ENCODE measurements at regions not wholly inside any gene's neighbourhood (a gene's known extent, or its start where the extent isn't known, plus 50 kb on each side); places are given as distances from the start of the nearest gene placed in this dataset.
A peak's percentile ranks its signal among the peaks of the same experiment; 100 is the strongest.

DNA sequence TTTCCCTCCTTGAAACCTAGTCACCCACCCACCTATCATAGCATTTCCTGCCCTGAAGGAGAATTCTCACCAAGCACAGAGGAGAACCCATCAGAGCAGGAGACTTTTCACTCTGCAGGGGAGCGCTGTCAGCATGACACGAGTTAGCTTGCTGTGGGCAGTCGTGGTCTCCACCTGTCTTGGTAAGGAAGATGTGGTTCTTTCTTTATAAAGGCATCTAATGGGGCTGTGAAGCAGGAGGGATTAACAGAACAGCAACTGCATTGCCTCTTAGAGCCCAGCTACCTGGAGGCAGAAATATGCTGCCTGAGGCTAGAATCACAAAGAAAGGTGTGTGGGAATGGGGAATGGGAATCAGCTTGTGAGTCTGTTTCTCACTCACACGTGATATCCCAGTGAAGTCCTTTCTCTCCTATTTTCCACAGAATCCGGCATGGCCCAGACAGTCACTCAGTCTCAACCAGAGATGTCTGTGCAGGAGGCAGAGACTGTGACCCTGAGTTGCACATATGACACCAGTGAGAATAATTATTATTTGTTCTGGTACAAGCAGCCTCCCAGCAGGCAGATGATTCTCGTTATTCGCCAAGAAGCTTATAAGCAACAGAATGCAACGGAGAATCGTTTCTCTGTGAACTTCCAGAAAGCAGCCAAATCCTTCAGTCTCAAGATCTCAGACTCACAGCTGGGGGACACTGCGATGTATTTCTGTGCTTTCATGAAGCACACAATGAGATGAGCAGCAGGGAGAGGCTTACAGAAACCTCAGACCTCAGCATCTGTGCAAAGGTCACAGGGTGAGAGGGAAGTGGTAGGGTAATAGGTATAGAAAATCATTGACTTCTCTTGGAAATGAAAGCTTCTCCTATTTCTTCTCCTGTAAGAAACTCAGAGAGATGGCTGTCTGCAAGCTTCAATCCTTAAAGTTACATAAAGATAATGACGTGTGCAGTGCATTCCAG lies 316.9 kb downstream of the DAD1 start:
- H3K4me1 ChIP-seq (ENCODE audit: insufficient read depth, low read length), result peaks cover 27% of the 10 kb centered on the region
- no peaks in the 10 kb centered on the region for H3K27me3 ChIP-seq (ENCODE audit: low read length)
- no peak overlapping the region for H2AFZ ChIP-seq (ENCODE audit: low read length)
- H3F3A ChIP-seq (ENCODE audit: low read length, unreplicated experiment), result no peaks in the 10 kb centered on the region
- POLR2A ChIA-PET (ENCODE audit: unreplicated experiment), result no interaction called here
- H3K9ac ChIP-seq (ENCODE audit: low read length), result no peak overlapping the region
- H3K9me3 ChIP-seq (ENCODE audit: low read length), result no peaks in the 10 kb centered on the region
- H3K4me3 ChIP-seq (ENCODE audit: low read length), result no peak overlapping the region
- no TSS peak for BruUV-seq (replicated peaks)
- H3K27ac ChIP-seq (ENCODE audit: low read length), result no peak overlapping the region
- no peaks in the 10 kb centered on the region for H4K20me1 ChIP-seq (ENCODE audit: low read length)
- H3K79me2 ChIP-seq (ENCODE audit: low read length), result no peaks in the 10 kb centered on the region
- no peaks in the 10 kb centered on the region for H3K9me2 ChIP-seq (replicated peaks; ENCODE audit: low read length)
- no peak for ATAC-seq
- intact Hi-C loops (cut with micrococcal nuclease), result no loop called here
- H3K4me2 ChIP-seq (ENCODE audit: low read length), result no peak overlapping the region
- no peaks in the 10 kb centered on the region for H3K36me3 ChIP-seq (ENCODE audit: low read depth, low read length)
- no peak for DNase-seq
- TF ChIP-seq, protein P1, sequence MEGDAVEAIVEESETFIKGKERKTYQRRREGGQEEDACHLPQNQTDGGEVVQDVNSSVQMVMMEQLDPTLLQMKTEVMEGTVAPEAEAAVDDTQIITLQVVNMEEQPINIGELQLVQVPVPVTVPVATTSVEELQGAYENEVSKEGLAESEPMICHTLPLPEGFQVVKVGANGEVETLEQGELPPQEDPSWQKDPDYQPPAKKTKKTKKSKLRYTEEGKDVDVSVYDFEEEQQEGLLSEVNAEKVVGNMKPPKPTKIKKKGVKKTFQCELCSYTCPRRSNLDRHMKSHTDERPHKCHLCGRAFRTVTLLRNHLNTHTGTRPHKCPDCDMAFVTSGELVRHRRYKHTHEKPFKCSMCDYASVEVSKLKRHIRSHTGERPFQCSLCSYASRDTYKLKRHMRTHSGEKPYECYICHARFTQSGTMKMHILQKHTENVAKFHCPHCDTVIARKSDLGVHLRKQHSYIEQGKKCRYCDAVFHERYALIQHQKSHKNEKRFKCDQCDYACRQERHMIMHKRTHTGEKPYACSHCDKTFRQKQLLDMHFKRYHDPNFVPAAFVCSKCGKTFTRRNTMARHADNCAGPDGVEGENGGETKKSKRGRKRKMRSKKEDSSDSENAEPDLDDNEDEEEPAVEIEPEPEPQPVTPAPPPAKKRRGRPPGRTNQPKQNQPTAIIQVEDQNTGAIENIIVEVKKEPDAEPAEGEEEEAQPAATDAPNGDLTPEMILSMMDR (conservative IDR thresholded peaks at IDR 0.05; ENCODE audit: low read depth, low read length), result no peak
- no peak for TF ChIP-seq EZH2phosphoT487 (IDR thresholded peaks at IDR 0.05; ENCODE audit: borderline replicate concordance, low read length)
- CTCF ChIA-PET, result interaction anchor here (0.6 to 0.7 kb wide), 2 partner anchors 51 to 61 kb away, joined by 4 to 6 read pairs; no protein-coding TSS in a partner anchor

DNA sequence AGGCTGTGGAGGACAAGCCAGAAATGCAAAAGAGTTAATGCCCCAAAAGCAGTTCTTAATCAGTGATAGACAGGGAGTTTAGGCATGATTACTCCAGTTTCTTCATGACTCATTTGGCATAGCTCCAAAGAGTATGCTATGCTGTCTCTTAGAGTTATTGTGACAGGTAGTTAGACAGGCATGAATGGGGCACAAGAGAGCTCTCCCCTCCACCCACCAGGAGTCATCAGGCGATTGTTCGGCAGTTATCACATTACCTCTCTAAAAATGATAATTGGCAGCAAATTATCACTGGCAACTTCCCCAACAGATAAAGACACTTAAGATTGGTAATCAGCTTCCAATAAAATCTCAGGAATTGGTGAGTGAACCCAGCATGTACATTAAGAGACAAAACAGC lies 320.1 kb downstream of the DAD1 start:
- CTCF ChIA-PET, result no interaction called here
- POLR2A ChIA-PET (ENCODE audit: unreplicated experiment), result no interaction called here

More for the DNA sequence above, 320.1 kb downstream of the DAD1 start:
- Histone ChIP-seq H3K27ac (ENCODE audit: low read length) (peak overlapping the region; percentile 36), H3K9me2 (replicated peaks; ENCODE audit: low read length) (no peaks in the 10 kb centered on the region), H3K9me3 (ENCODE audit: low read length) (no peaks in the 10 kb centered on the region), H3K27me3 (ENCODE audit: low read length) (no peaks in the 10 kb centered on the region), H3K4me3 (ENCODE audit: low read length) (no peak overlapping the region; the same call in 1 of the 2 replicates), H3F3A (ENCODE audit: low read length, unreplicated experiment) (no peaks in the 10 kb centered on the region), H4K20me1 (ENCODE audit: low read length) (no peaks in the 10 kb centered on the region), H3K36me3 (ENCODE audit: low read depth, low read length) (no peaks in the 10 kb centered on the region), H3K4me1 (ENCODE audit: insufficient read depth, low read length) (peaks cover 60% of the 10 kb centered on the region), H3K9ac (ENCODE audit: low read length) (no peak overlapping the region), H3K4me2 (ENCODE audit: low read length) (peak overlapping the region; percentile 61), H3K79me2 (ENCODE audit: low read length) (no peaks in the 10 kb centered on the region), H2AFZ (ENCODE audit: low read length) (0 out of 2 replicates have a peak overlapping the region, but pooled peaks have one; percentile 7)
- BruUV-seq (replicated peaks), result no TSS peak
- ATAC-seq (peak; percentile 73), DNase-seq (peak; percentile 98)
- intact Hi-C loops (cut with micrococcal nuclease), result no loop called here
- TF ChIP-seq EZH2 (IDR thresholded peaks at IDR 0.05; ENCODE audit: low read length, unreplicated experiment) (no peak), EZH2phosphoT487 (IDR thresholded peaks at IDR 0.05; ENCODE audit: borderline replicate concordance, low read length) (no peak)
- TF ChIP-seq, protein P1 (conservative IDR thresholded peaks at IDR 0.05; ENCODE audit: low read depth, low read length), result no peak
